ENCODE measurements at regions not wholly inside any gene's neighbourhood (a gene's known extent, or its start where the extent isn't known, plus 50 kb on each side); places are given as distances from the start of the nearest gene placed in this dataset.

- no peak for TF ChIP-seq RAD21 (conservative IDR thresholded peaks at IDR 0.05)
- no peak for TF ChIP-seq CTCF (IDR thresholded peaks at IDR 0.05; ENCODE audit: poor library complexity, severe bottlenecking)
- TF ChIP-seq EZH2 (IDR thresholded peaks at IDR 0.05; ENCODE audit: borderline replicate concordance, insufficient read depth, low read length, poor library complexity, severe bottlenecking) = no peak
- TF ChIP-seq POLR2AphosphoS5 (IDR thresholded peaks at IDR 0.05) = no peak
- no peak for TF ChIP-seq EP300 (conservative IDR thresholded peaks at IDR 0.05; ENCODE audit: poor library complexity, severe bottlenecking)
- no peak for TF ChIP-seq MXI1 (conservative IDR thresholded peaks at IDR 0.05; ENCODE audit: poor library complexity, severe bottlenecking)
- TF ChIP-seq REST (IDR thresholded peaks at IDR 0.05; ENCODE audit: borderline replicate concordance) = no peak
- TF ChIP-seq SMC3 (conservative IDR thresholded peaks at IDR 0.05; ENCODE audit: poor library complexity) = no peak
- TF ChIP-seq TAF1 (IDR thresholded peaks at IDR 0.05; ENCODE audit: low read depth) = no peak
Measured at GRCh38 chr2:173483137-173483536, 128.5 kb downstream of the CDCA7 start.

Measured in neural cell (in vitro differentiated cells).